SK-N-SH treated with all-trans-retinoic acid at 6 μM for 48 hours (cell line): ENCODE measurements at regions not wholly inside any gene's neighbourhood (a gene's known extent, or its start where the extent isn't known, plus 50 kb on each side); places are given as distances from the start of the nearest gene placed in this dataset.
"Not testable (repeated sequence)": the region's sequence is repeated elsewhere in the genome, so short reads cannot be mapped to it uniquely, and the experiment has no call there.

Experiments used
- ATAC-seq: fragments of 200-7000 bp; cut with Tn5 transposase; 3 replicates; pipeline ENCODE4 v1.9.1; 2020; ENCODE audit warnings: mild to moderate bottlenecking, moderate library complexity
- BACH2 ChIP-seq: fragments of 250-450 bp; sonication (Bioruptor Pico); IDR thresholded peaks from 2 replicates; pipeline ENCODE4 v1.9.0; 2021; ENCODE audit warnings: mild to moderate bottlenecking, borderline replicate concordance
- CSDC2 ChIP-seq: fragments of 250-450 bp; sonication (Bioruptor Pico); IDR thresholded peaks from 2 replicates; pipeline ENCODE4 v1.5.0; 2020; ENCODE audit warnings: mild to moderate bottlenecking, moderate library complexity
- ESRRG ChIP-seq: fragments of 250-450 bp; sonication (Bioruptor Pico); IDR thresholded peaks from 2 replicates; pipeline ENCODE4 v1.6.1; 2021; ENCODE audit warnings: mild to moderate bottlenecking
- GLIS3 ChIP-seq: fragments of 250-450 bp; sonication (Bioruptor Pico); IDR thresholded peaks from 2 replicates; pipeline ENCODE4 v1.5.0; 2020; ENCODE audit warnings: mild to moderate bottlenecking, moderate library complexity
- ISL1 ChIP-seq: fragments of 250-450 bp; sonication (Bioruptor Pico); IDR thresholded peaks from 2 replicates; pipeline ENCODE4 v2.1.2; 2022; ENCODE audit warnings: mild to moderate bottlenecking, moderate library complexity
- OSR1 ChIP-seq: fragments of 250-450 bp; sonication (Bioruptor Pico); IDR thresholded peaks from 2 replicates; pipeline ENCODE4 v1.8.0; 2022; ENCODE audit warnings: moderate library complexity, mild to moderate bottlenecking, inconsistent platforms
- PPARA ChIP-seq: fragments of 250-450 bp; sonication (Bioruptor Pico); IDR thresholded peaks from 2 replicates; pipeline ENCODE4 v1.5.0; 2020; ENCODE audit warnings: mild to moderate bottlenecking, borderline replicate concordance
- RARB ChIP-seq: fragments of 250-450 bp; sonication (Bioruptor Pico); IDR thresholded peaks from 2 replicates; pipeline ENCODE4 v1.8.0; 2021; ENCODE audit warnings: mild to moderate bottlenecking, moderate library complexity
- SNAI2 ChIP-seq: fragments of 250-450 bp; sonication (Bioruptor Pico); IDR thresholded peaks from 2 replicates; pipeline ENCODE4 v1.5.0; 2020; ENCODE audit warnings: mild to moderate bottlenecking, moderate library complexity
- TCF4 ChIP-seq: fragments of 250-450 bp; sonication (Bioruptor Pico); IDR thresholded peaks from 2 replicates; pipeline ENCODE4 v1.8.0; 2021; ENCODE audit warnings: mild to moderate bottlenecking, moderate library complexity, borderline replicate concordance
- TOX ChIP-seq: fragments of 250-450 bp; sonication (Bioruptor Pico); IDR thresholded peaks from 2 replicates; pipeline ENCODE4 v1.8.0; 2021; ENCODE audit warnings: mild to moderate bottlenecking, moderate library complexity, borderline replicate concordance
- ZC3H10 ChIP-seq: fragments of 250-450 bp; sonication (Bioruptor Pico); IDR thresholded peaks from 2 replicates; pipeline ENCODE4 v1.5.1; 2021; ENCODE audit warnings: mild to moderate bottlenecking, moderate library complexity
- ZFP3 ChIP-seq: fragments of 250-450 bp; sonication (Bioruptor Pico); IDR thresholded peaks from 2 replicates; pipeline ENCODE4 v1.5.0; 2020; ENCODE audit warnings: mild to moderate bottlenecking, moderate library complexity
- ZFP30 ChIP-seq: fragments of 450-650 bp; formaldehyde crosslinking; IDR thresholded peaks from 2 replicates; pipeline ENCODE4 v1.5.0; 2022; ENCODE audit warnings: mild to moderate bottlenecking, moderate library complexity
- ZNF565 ChIP-seq: fragments of 450-650 bp; formaldehyde crosslinking; conservative IDR thresholded peaks from 2 replicates; pipeline ENCODE4 v1.5.0; 2020; ENCODE audit warnings: low read depth, mild to moderate bottlenecking, moderate library complexity
- ZNF70 ChIP-seq: fragments of 450-650 bp; formaldehyde crosslinking; IDR thresholded peaks from 2 replicates; pipeline ENCODE4 v1.5.0; 2020; ENCODE audit warnings: mild to moderate bottlenecking, moderate library complexity
- ZNF8 ChIP-seq: fragments of 450-650 bp; formaldehyde crosslinking; IDR thresholded peaks from 2 replicates; pipeline ENCODE4 v1.5.0; 2020; ENCODE audit warnings: mild to moderate bottlenecking, moderate library complexity
- TF ChIP-seq, protein P1 (sequence below): fragments of 250-450 bp; sonication (Bioruptor Pico); IDR thresholded peaks from 2 replicates; pipeline ENCODE4 v1.5.0; 2020; ENCODE audit warnings: mild to moderate bottlenecking, moderate library complexity
- TF ChIP-seq, protein P2 (sequence below): fragments of 250-450 bp; sonication (Bioruptor Pico); IDR thresholded peaks from 2 replicates; pipeline ENCODE4 v1.8.0; 2020; ENCODE audit warnings: mild to moderate bottlenecking, moderate library complexity, borderline replicate concordance
- TF ChIP-seq, protein P3 (sequence below): fragments of 250-450 bp; sonication (Bioruptor Pico); IDR thresholded peaks from 2 replicates; pipeline ENCODE4 v1.5.1; 2021; ENCODE audit warnings: mild to moderate bottlenecking, moderate library complexity

DNA sequence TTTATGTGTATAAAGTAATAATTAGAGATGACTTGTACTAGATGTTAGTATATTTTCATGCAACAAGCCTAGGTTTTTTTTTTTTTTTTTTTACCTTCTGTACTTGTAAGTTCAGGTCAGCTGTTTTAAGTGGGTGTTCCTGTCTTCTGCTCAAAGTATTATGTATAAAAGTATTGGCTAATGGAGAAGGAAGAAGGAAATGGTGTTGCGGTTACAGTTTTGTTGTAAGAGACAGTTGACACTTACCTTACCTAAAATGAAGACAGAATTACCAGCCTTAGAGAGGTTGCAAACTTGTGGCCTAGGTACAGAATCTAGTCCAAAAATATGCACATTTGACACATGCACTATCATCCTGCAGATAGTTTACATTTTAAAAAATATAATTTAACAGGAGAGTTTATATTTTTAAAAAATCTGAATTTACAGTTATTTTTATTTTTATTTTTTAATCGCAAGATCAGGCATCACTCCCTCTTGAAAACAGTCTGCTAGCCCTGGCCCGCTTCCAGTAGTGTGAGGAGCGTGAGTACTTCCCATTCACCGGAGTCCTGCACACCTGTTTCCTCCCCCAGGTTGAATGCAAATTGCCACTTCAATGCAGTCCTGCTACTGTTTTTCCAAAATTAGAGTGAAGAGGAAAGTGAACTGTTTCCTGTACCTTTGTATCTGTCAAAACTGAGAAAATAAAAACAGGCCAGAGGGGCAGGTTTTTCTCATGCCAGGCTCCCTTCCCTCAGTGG is 224.3 kb upstream of the SOX2 start:
- TF ChIP-seq ZNF70 (CRISPR knock-in tag) = no peak
- no peak for TF ChIP-seq TCF4 (CRISPR knock-in tag)
- no peak for TF ChIP-seq ESRRG (CRISPR knock-in tag)
- no peak for TF ChIP-seq ZNF565
- TF ChIP-seq SNAI2 = no peak
- TF ChIP-seq ZNF8 (CRISPR knock-in tag) = no peak
- no peak for TF ChIP-seq PPARA (CRISPR knock-in tag)
- no peak for TF ChIP-seq RARB (CRISPR knock-in tag)
- TF ChIP-seq GLIS3 (CRISPR knock-in tag) = no peak
- no peak for TF ChIP-seq BACH2 (CRISPR knock-in tag)
- no peak for TF ChIP-seq OSR1
- TF ChIP-seq, protein P1, sequence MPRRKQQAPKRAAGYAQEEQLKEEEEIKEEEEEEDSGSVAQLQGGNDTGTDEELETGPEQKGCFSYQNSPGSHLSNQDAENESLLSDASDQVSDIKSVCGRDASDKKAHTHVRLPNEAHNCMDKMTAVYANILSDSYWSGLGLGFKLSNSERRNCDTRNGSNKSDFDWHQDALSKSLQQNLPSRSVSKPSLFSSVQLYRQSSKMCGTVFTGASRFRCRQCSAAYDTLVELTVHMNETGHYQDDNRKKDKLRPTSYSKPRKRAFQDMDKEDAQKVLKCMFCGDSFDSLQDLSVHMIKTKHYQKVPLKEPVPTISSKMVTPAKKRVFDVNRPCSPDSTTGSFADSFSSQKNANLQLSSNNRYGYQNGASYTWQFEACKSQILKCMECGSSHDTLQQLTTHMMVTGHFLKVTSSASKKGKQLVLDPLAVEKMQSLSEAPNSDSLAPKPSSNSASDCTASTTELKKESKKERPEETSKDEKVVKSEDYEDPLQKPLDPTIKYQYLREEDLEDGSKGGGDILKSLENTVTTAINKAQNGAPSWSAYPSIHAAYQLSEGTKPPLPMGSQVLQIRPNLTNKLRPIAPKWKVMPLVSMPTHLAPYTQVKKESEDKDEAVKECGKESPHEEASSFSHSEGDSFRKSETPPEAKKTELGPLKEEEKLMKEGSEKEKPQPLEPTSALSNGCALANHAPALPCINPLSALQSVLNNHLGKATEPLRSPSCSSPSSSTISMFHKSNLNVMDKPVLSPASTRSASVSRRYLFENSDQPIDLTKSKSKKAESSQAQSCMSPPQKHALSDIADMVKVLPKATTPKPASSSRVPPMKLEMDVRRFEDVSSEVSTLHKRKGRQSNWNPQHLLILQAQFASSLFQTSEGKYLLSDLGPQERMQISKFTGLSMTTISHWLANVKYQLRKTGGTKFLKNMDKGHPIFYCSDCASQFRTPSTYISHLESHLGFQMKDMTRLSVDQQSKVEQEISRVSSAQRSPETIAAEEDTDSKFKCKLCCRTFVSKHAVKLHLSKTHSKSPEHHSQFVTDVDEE = no peak
- no peak for TF ChIP-seq TOX
- TF ChIP-seq, all 23 proteins: peak for 0
- ATAC-seq = no peak

DNA sequence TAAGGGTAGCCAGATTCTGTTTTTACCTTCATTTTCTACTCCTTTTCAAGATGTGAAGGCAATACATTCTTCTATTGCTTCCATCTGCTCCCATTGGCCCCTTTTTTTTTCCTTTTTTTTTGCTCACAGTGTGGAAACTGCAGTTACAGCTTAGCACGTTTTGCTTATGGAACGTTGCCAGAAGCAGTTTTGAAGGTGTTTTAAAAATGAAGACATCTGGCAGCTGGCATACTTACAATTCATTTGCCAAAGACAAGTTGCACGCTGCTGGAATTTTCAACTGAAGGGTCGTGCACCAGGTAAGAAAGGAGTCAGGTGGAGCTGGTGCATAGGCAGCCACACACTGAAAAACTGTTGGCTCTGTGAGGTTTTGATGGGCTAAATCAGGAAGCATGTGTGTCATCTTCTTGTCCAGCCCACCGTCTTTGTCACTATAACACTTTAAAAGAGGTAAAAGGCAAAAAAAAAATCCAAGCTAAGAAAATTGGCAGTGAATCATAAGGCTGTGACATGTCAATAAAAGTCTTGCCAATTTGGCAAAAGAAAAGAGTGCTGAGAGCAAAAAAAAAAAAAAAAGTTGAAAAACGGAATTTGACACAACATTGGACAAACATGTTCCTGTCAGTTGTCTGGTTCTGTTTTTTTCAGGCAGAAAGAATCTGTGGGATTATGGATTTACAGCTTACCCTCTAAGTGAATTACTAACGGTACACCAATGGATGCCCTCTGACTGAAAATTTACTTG is 225.4 kb upstream of the SOX2 start:
- ATAC-seq = no peak
- TF ChIP-seq OSR1 (no peak), BACH2 (CRISPR knock-in tag) (no peak), ESRRG (CRISPR knock-in tag) (no peak), GLIS3 (CRISPR knock-in tag) (no peak), ZNF70 (CRISPR knock-in tag) (no peak), TCF4 (CRISPR knock-in tag) (no peak), ZC3H10 (no peak), ZNF8 (CRISPR knock-in tag) (no peak), TOX (no peak), RARB (CRISPR knock-in tag) (no peak), ZFP30 (CRISPR knock-in tag) (no peak)
- TF ChIP-seq, protein P2, sequence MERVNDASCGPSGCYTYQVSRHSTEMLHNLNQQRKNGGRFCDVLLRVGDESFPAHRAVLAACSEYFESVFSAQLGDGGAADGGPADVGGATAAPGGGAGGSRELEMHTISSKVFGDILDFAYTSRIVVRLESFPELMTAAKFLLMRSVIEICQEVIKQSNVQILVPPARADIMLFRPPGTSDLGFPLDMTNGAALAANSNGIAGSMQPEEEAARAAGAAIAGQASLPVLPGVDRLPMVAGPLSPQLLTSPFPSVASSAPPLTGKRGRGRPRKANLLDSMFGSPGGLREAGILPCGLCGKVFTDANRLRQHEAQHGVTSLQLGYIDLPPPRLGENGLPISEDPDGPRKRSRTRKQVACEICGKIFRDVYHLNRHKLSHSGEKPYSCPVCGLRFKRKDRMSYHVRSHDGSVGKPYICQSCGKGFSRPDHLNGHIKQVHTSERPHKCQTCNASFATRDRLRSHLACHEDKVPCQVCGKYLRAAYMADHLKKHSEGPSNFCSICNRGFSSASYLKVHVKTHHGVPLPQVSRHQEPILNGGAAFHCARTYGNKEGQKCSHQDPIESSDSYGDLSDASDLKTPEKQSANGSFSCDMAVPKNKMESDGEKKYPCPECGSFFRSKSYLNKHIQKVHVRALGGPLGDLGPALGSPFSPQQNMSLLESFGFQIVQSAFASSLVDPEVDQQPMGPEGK (CRISPR knock-in tag) = no peak

DNA sequence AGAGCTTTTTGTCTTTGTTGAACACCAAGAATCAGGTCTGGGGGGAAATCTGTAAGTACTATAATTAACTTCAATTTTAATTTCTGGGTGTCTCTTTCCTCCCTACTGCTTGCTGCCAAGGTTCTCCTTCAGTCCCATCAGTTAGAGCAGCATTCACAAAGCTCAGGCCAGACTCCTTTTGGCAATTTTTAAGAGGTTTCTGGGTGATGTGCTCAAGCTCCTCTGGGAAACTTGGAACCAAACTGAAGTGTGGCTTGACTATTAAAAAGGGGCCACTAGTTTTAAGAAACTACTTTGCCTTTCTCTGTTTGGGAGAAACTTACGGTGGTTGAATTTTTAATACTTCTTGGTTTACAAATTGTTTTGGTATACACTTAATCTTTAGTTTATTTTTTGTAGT is 227.7 kb upstream of the SOX2 start:
- ATAC-seq = no peak
- no peak for TF ChIP-seq CSDC2

DNA sequence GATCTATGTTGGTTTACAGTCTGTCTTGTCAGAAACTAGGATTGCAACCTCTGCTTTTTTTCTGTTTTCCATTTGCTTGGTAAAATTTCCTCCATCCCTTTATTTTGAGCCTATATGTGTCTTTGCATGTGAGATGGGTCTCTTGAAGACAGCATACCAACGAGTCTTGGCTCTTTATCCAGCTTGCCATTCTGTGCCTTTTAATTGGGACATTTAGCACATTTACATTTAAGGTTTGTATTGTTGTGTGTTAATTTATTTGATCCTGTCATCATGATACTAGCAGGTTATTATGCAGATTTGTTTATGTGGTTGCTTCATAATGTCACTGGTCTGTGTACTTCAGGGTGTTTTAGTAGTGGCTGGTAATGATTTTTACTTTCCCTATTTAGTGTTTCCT is 236.6 kb upstream of the SOX2 start:
- ATAC-seq = not testable (repeated sequence)

DNA sequence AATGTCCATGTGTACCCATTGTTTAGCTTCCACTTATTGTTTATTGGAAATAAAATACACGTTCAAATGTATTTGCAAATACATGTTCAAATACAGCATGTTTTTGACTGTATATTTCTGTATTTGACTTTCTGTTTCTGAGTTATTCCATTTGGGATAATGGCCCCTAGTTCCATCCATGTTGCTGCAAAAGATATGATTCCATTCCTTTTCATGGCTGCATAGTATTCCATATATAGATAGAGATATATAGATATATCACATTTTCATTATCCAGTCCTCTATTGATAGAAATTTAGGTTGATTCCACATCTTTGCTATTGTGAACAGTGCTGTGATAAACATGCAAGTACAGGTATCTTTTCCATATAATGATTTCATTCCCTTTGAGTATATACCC is 241.4 kb upstream of the SOX2 start:
- ATAC-seq = no peak
- TF ChIP-seq BACH2 (CRISPR knock-in tag) (no peak), ZNF8 (CRISPR knock-in tag) (no peak), ESRRG (CRISPR knock-in tag) (no peak), ZFP3 (CRISPR knock-in tag) (no peak), ISL1 (CRISPR knock-in tag) (no peak), ZC3H10 (no peak)
- TF ChIP-seq, protein P3, sequence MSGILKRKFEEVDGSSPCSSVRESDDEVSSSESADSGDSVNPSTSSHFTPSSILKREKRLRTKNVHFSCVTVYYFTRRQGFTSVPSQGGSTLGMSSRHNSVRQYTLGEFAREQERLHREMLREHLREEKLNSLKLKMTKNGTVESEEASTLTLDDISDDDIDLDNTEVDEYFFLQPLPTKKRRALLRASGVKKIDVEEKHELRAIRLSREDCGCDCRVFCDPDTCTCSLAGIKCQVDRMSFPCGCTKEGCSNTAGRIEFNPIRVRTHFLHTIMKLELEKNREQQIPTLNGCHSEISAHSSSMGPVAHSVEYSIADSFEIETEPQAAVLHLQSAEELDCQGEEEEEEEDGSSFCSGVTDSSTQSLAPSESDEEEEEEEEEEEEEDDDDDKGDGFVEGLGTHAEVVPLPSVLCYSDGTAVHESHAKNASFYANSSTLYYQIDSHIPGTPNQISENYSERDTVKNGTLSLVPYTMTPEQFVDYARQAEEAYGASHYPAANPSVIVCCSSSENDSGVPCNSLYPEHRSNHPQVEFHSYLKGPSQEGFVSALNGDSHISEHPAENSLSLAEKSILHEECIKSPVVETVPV (CRISPR knock-in tag) = no peak
